ENCODE measurements at regions not wholly inside any gene's neighbourhood (a gene's known extent, or its start where the extent isn't known, plus 50 kb on each side); places are given as distances from the start of the nearest gene placed in this dataset.
"Not testable (repeated sequence)": the region's sequence is repeated elsewhere in the genome, so short reads cannot be mapped to it uniquely, and the experiment has no call there.

- no peak for DNase-seq (ENCODE audit: low read depth)
Observed at GRCh38 chr14:85878874-85879273, 348.9 kb downstream of the FLRT2 start.

GRCh38 chr14:85873006-85873405 lies 343.1 kb downstream of the FLRT2 start:
- DNase-seq (ENCODE audit: low read depth): no peak

GRCh38 chr14:85867450-85867849 lies 337.5 kb downstream of the FLRT2 start:
- no peak for DNase-seq (ENCODE audit: low read depth)

- no peak for DNase-seq (ENCODE audit: low read depth)
Observed at GRCh38 chr14:85865701-85866100, 335.8 kb downstream of the FLRT2 start.

- DNase-seq (ENCODE audit: low read depth): no peak
Observed at GRCh38 chr14:85858634-85859033, 328.7 kb downstream of the FLRT2 start.

- peak; percentile 1 for DNase-seq (ENCODE audit: low read depth)
Observed at GRCh38 chr14:85856430-85856829, 326.5 kb downstream of the FLRT2 start.

GRCh38 chr14:85853996-85854526 lies 324.1 kb downstream of the FLRT2 start:
- no peak for DNase-seq (ENCODE audit: low read depth)

GRCh38 chr14:85852906-85853305 lies 323.0 kb downstream of the FLRT2 start:
- DNase-seq (ENCODE audit: low read depth): no peak

GRCh38 chr14:85852123-85852522 lies 322.2 kb downstream of the FLRT2 start:
- DNase-seq (ENCODE audit: low read depth): not testable (repeated sequence)

GRCh38 chr14:85830549-85830948 lies 300.6 kb downstream of the FLRT2 start:
- not testable (repeated sequence) for DNase-seq (ENCODE audit: low read depth)

GRCh38 chr14:85829601-85830000 lies 299.7 kb downstream of the FLRT2 start:
- not testable (repeated sequence) for DNase-seq (ENCODE audit: low read depth)

- no peak for DNase-seq (ENCODE audit: low read depth)
Observed at GRCh38 chr14:85824526-85824925, 294.6 kb downstream of the FLRT2 start.

- DNase-seq (ENCODE audit: low read depth): no peak
Observed at GRCh38 chr14:85822236-85822635, 292.3 kb downstream of the FLRT2 start.

GRCh38 chr14:85817430-85817829 lies 287.5 kb downstream of the FLRT2 start:
- no peak for DNase-seq (ENCODE audit: low read depth)

GRCh38 chr14:85813040-85813439 lies 283.1 kb downstream of the FLRT2 start:
- DNase-seq (ENCODE audit: low read depth): no peak

- DNase-seq (ENCODE audit: low read depth): no peak
Observed at GRCh38 chr14:85811340-85811739, 281.4 kb downstream of the FLRT2 start.

- DNase-seq (ENCODE audit: low read depth): no peak
Observed at GRCh38 chr14:85799668-85800067, 269.7 kb downstream of the FLRT2 start.

GRCh38 chr14:85798856-85799255 lies 268.9 kb downstream of the FLRT2 start:
- DNase-seq (ENCODE audit: low read depth): no peak

- DNase-seq (ENCODE audit: low read depth): no peak
Observed at GRCh38 chr14:85793533-85793932, 263.6 kb downstream of the FLRT2 start.

- no peak for DNase-seq (ENCODE audit: low read depth)
Observed at GRCh38 chr14:85789506-85789905, 259.6 kb downstream of the FLRT2 start.

- no peak for DNase-seq (ENCODE audit: low read depth)
Observed at GRCh38 chr14:85788470-85789233, 258.7 kb downstream of the FLRT2 start.

GRCh38 chr14:85766295-85766694 lies 236.4 kb downstream of the FLRT2 start:
- DNase-seq (ENCODE audit: low read depth): no peak

- no peak for DNase-seq (ENCODE audit: low read depth)
Observed at GRCh38 chr14:85764822-85765221, 234.9 kb downstream of the FLRT2 start.

- DNase-seq (ENCODE audit: low read depth): no peak
Observed at GRCh38 chr14:85762526-85762925, 232.6 kb downstream of the FLRT2 start.

Data from amniotic epithelial cell (primary cell).